ENCODE measurements at regions not wholly inside any gene's neighbourhood (a gene's known extent, or its start where the extent isn't known, plus 50 kb on each side); places are given as distances from the start of the nearest gene placed in this dataset.

DNA sequence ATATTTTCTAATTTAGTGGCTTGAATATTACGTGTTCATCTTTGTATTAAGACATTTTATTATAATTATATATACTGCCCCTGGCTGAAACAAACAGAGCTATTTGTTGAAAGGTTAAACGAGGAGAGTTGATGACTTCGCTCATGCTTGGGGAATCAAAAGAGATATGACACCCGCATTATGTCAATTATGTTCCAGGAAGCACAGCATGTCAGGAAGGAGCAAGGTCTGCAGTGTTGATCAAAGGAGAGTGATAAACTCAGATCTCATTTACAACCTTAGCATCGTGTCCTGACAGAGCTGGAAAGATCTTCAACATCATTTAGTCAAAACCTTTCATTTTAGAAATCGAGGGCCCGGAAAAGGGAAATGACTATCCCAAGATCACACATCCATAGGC lies 510.1 kb downstream of the TDRD15 start:
- H2AFZ ChIP-seq (ENCODE audit: low read depth, low read length, severe bottlenecking): no peak overlapping the region
- H3K4me3 ChIP-seq (ENCODE audit: insufficient read depth, low read length, poor library complexity, severe bottlenecking): no peak overlapping the region
- H3K9me3 ChIP-seq (ENCODE audit: insufficient read depth, low read length): no peaks in the 10 kb centered on the region
- H4K20me1 ChIP-seq (ENCODE audit: low read depth, low read length): no peaks in the 10 kb centered on the region
- H3K9ac ChIP-seq (ENCODE audit: low read length): no peak overlapping the region
- H3K36me3 ChIP-seq (ENCODE audit: low read length): no peaks in the 10 kb centered on the region
- no peaks in the 10 kb centered on the region for H3K27me3 ChIP-seq (ENCODE audit: low read length)
- H3K27ac ChIP-seq (ENCODE audit: low read depth, low read length): no peak overlapping the region
- TF ChIP-seq, protein P1, sequence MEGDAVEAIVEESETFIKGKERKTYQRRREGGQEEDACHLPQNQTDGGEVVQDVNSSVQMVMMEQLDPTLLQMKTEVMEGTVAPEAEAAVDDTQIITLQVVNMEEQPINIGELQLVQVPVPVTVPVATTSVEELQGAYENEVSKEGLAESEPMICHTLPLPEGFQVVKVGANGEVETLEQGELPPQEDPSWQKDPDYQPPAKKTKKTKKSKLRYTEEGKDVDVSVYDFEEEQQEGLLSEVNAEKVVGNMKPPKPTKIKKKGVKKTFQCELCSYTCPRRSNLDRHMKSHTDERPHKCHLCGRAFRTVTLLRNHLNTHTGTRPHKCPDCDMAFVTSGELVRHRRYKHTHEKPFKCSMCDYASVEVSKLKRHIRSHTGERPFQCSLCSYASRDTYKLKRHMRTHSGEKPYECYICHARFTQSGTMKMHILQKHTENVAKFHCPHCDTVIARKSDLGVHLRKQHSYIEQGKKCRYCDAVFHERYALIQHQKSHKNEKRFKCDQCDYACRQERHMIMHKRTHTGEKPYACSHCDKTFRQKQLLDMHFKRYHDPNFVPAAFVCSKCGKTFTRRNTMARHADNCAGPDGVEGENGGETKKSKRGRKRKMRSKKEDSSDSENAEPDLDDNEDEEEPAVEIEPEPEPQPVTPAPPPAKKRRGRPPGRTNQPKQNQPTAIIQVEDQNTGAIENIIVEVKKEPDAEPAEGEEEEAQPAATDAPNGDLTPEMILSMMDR (IDR thresholded peaks at IDR 0.05; ENCODE audit: insufficient read depth, low read length, poor library complexity, severe bottlenecking): no peak
- H3K9me2 ChIP-seq (replicated peaks; ENCODE audit: insufficient read depth, low read length): no peaks in the 10 kb centered on the region
- H3K79me2 ChIP-seq (ENCODE audit: insufficient read depth, low read length): no peaks in the 10 kb centered on the region
- H3K4me2 ChIP-seq (ENCODE audit: low read depth, low read length, poor library complexity, severe bottlenecking): no peak overlapping the region
- H3F3A ChIP-seq (ENCODE audit: insufficient read depth): no peaks in the 10 kb centered on the region

DNA sequence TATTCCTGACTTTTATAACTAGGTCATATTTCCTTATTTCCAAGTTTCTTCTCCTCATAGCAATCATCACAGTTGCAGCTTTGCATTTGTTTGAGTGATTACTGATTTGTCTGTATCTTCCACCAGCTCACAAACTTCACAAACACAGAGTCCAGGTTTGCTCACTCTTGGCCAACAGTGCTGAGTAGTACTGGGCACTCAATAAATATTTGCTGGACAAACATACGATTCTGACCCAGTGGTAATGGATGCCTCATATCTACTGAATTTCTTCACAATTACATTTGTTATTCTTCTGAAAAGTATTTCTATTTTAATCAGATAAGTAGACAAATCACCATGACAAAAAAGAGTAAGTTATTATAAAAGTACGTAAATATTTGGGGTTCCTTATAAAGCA lies 516.3 kb downstream of the TDRD15 start:
- Histone ChIP-seq H2AFZ (ENCODE audit: low read depth, low read length, severe bottlenecking) (no peak overlapping the region), H3K9ac (ENCODE audit: low read length) (no peak overlapping the region), H4K20me1 (ENCODE audit: low read depth, low read length) (no peaks in the 10 kb centered on the region), H3K36me3 (ENCODE audit: low read length) (no peaks in the 10 kb centered on the region), H3K27me3 (ENCODE audit: low read length) (no peaks in the 10 kb centered on the region), H3K4me3 (ENCODE audit: insufficient read depth, low read length, poor library complexity, severe bottlenecking) (no peak overlapping the region), H3F3A (ENCODE audit: insufficient read depth) (no peaks in the 10 kb centered on the region), H3K9me3 (ENCODE audit: insufficient read depth, low read length) (no peaks in the 10 kb centered on the region), H3K27ac (ENCODE audit: low read depth, low read length) (no peak overlapping the region), H3K9me2 (replicated peaks; ENCODE audit: insufficient read depth, low read length) (no peaks in the 10 kb centered on the region), H3K4me2 (ENCODE audit: low read depth, low read length, poor library complexity, severe bottlenecking) (no peak overlapping the region), H3K79me2 (ENCODE audit: insufficient read depth, low read length) (no peaks in the 10 kb centered on the region)
- TF ChIP-seq EZH2phosphoT487 (conservative IDR thresholded peaks at IDR 0.05; ENCODE audit: low read length): no peak
- TF ChIP-seq, protein P1 (IDR thresholded peaks at IDR 0.05; ENCODE audit: insufficient read depth, low read length, poor library complexity, severe bottlenecking): no peak

DNA sequence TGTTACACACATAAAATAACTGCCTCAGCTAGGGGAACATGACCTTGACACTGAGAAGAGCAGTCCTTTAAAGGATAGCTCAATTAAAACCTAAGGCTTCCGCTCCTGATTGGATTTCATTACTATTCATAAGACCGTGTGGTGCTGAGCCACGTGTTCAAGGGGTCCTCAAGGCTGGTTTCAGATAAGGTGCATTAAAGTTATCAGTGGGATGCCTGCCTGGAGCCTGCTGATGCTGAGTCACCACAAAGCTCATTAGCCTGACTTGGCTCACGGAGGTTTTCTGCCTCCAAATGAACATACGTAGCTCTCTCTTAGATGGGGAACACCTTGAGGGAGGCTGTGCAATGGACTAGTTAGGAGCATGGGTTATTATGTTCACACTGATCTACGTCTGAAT lies 518.9 kb downstream of the TDRD15 start:
- H3K9ac ChIP-seq (ENCODE audit: low read length): no peak overlapping the region
- no peaks in the 10 kb centered on the region for H3K9me2 ChIP-seq (replicated peaks; ENCODE audit: insufficient read depth, low read length)
- no peak overlapping the region for H3K4me3 ChIP-seq (ENCODE audit: insufficient read depth, low read length, poor library complexity, severe bottlenecking)
- no peaks in the 10 kb centered on the region for H3K27me3 ChIP-seq (ENCODE audit: low read length)
- no peaks in the 10 kb centered on the region for H3K79me2 ChIP-seq (ENCODE audit: insufficient read depth, low read length)
- no peak overlapping the region for H2AFZ ChIP-seq (ENCODE audit: low read depth, low read length, severe bottlenecking)
- H3F3A ChIP-seq (ENCODE audit: insufficient read depth): no peaks in the 10 kb centered on the region
- no peaks in the 10 kb centered on the region for H3K9me3 ChIP-seq (ENCODE audit: insufficient read depth, low read length)
- no peak overlapping the region for H3K27ac ChIP-seq (ENCODE audit: low read depth, low read length)
- no peaks in the 10 kb centered on the region for H4K20me1 ChIP-seq (ENCODE audit: low read depth, low read length)
- H3K36me3 ChIP-seq (ENCODE audit: low read length): no peaks in the 10 kb centered on the region
- no peak overlapping the region for H3K4me2 ChIP-seq (ENCODE audit: low read depth, low read length, poor library complexity, severe bottlenecking)
- TF ChIP-seq, protein P1 (IDR thresholded peaks at IDR 0.05; ENCODE audit: insufficient read depth, low read length, poor library complexity, severe bottlenecking): no peak
- no peak for TF ChIP-seq EZH2phosphoT487 (conservative IDR thresholded peaks at IDR 0.05; ENCODE audit: low read length)

DNA sequence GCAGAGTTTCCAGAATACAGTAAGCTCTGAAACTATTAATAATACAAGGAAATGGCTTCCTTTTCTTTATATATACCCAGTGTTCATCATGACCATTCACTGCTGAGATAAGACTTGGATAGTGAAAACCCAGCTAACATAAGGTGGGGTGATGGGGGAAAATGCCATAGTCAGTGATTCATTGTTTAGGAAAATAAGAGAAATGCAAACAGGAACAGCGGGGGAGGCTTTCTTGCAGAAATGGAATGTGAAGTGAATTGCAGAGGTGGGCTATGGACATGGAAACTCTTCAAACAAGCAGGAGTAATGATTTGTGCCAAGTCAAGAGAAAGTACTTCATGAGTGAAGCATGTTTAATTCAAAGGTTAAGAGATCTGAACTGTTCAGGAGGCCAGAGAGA lies 519.4 kb downstream of the TDRD15 start:
- no peaks in the 10 kb centered on the region for H3F3A ChIP-seq (ENCODE audit: insufficient read depth)
- H4K20me1 ChIP-seq (ENCODE audit: low read depth, low read length): no peaks in the 10 kb centered on the region
- H3K9me3 ChIP-seq (ENCODE audit: insufficient read depth, low read length): no peaks in the 10 kb centered on the region
- H3K9me2 ChIP-seq (replicated peaks; ENCODE audit: insufficient read depth, low read length): no peaks in the 10 kb centered on the region
- H2AFZ ChIP-seq (ENCODE audit: low read depth, low read length, severe bottlenecking): no peak overlapping the region
- H3K27me3 ChIP-seq (ENCODE audit: low read length): no peaks in the 10 kb centered on the region
- no peak overlapping the region for H3K27ac ChIP-seq (ENCODE audit: low read depth, low read length)
- no peak overlapping the region for H3K9ac ChIP-seq (ENCODE audit: low read length)
- no peak overlapping the region for H3K4me2 ChIP-seq (ENCODE audit: low read depth, low read length, poor library complexity, severe bottlenecking)
- no peaks in the 10 kb centered on the region for H3K36me3 ChIP-seq (ENCODE audit: low read length)
- H3K79me2 ChIP-seq (ENCODE audit: insufficient read depth, low read length): no peaks in the 10 kb centered on the region
- H3K4me3 ChIP-seq (ENCODE audit: insufficient read depth, low read length, poor library complexity, severe bottlenecking): no peak overlapping the region
- no peak for TF ChIP-seq EZH2phosphoT487 (conservative IDR thresholded peaks at IDR 0.05; ENCODE audit: low read length)
- TF ChIP-seq, protein P1 (IDR thresholded peaks at IDR 0.05; ENCODE audit: insufficient read depth, low read length, poor library complexity, severe bottlenecking): no peak
